ENCODE measurements at regions not wholly inside any gene's neighbourhood (a gene's known extent, or its start where the extent isn't known, plus 50 kb on each side); places are given as distances from the start of the nearest gene placed in this dataset.
"Not testable (repeated sequence)": the region's sequence is repeated elsewhere in the genome, so short reads cannot be mapped to it uniquely, and the experiment has no call there.

GRCh38 chr14:41222581-41222980 is 384.1 kb upstream of the LRFN5 start:
- Histone ChIP-seq H2AFZ (ENCODE audit: low read depth, low read length) (no peak overlapping the region), H3F3A (ENCODE audit: insufficient read depth, low read length, poor library complexity, severe bottlenecking) (no peaks in the 10 kb centered on the region), H3K36me3 (ENCODE audit: insufficient read depth, low read length) (no peaks in the 10 kb centered on the region), H3K9ac (ENCODE audit: low read length) (no peak overlapping the region), H3K4me3 (ENCODE audit: low read length) (no peak overlapping the region), H3K27me3 (ENCODE audit: insufficient read depth, low read depth, low read length) (no peaks in the 10 kb centered on the region), H4K20me1 (ENCODE audit: insufficient read depth) (no peaks in the 10 kb centered on the region), H3K9me3 (ENCODE audit: low read length) (no peaks in the 10 kb centered on the region), H3K9me2 (ENCODE audit: insufficient read depth, low read length) (no peaks in the 10 kb centered on the region), H3K4me2 (ENCODE audit: low read length) (no peak overlapping the region), H3K79me2 (replicated peaks; ENCODE audit: insufficient read depth, low read length) (no peaks in the 10 kb centered on the region), H3K27ac (ENCODE audit: low read length) (no peak overlapping the region)
- TF ChIP-seq EP300 (conservative IDR thresholded peaks at IDR 0.05; ENCODE audit: poor library complexity, severe bottlenecking), result no peak
- TF ChIP-seq EZH2 (IDR thresholded peaks at IDR 0.05; ENCODE audit: borderline replicate concordance, insufficient read depth, low read length, poor library complexity, severe bottlenecking), result no peak
- TF ChIP-seq SMC3 (conservative IDR thresholded peaks at IDR 0.05; ENCODE audit: poor library complexity), result no peak
- no peak for TF ChIP-seq CTCF (IDR thresholded peaks at IDR 0.05; ENCODE audit: poor library complexity, severe bottlenecking)
- no peak for TF ChIP-seq TAF1 (IDR thresholded peaks at IDR 0.05; ENCODE audit: low read depth)
- no peak for TF ChIP-seq MXI1 (conservative IDR thresholded peaks at IDR 0.05; ENCODE audit: poor library complexity, severe bottlenecking)
- TF ChIP-seq POLR2AphosphoS5 (IDR thresholded peaks at IDR 0.05), result no peak
- no peak for TF ChIP-seq REST (IDR thresholded peaks at IDR 0.05; ENCODE audit: borderline replicate concordance)
- TF ChIP-seq RAD21 (conservative IDR thresholded peaks at IDR 0.05), result no peak

- H3K36me3 ChIP-seq (ENCODE audit: insufficient read depth, low read length); H3K9ac ChIP-seq (ENCODE audit: low read length); H4K20me1 ChIP-seq (ENCODE audit: insufficient read depth); H3K4me3 ChIP-seq (ENCODE audit: low read length); H3K9me2 ChIP-seq (ENCODE audit: insufficient read depth, low read length); H3K27ac ChIP-seq (ENCODE audit: low read length); H3K27me3 ChIP-seq (ENCODE audit: insufficient read depth, low read depth, low read length); H3K9me3 ChIP-seq (ENCODE audit: low read length); H3K79me2 ChIP-seq (replicated peaks; ENCODE audit: insufficient read depth, low read length); H3K4me2 ChIP-seq (ENCODE audit: low read length); H2AFZ ChIP-seq (ENCODE audit: low read depth, low read length); H3F3A ChIP-seq (ENCODE audit: insufficient read depth, low read length, poor library complexity, severe bottlenecking): not testable (repeated sequence)
Observed at GRCh38 chr14:41214978-41215377, 391.7 kb upstream of the LRFN5 start.

- Histone ChIP-seq H3K36me3 (ENCODE audit: insufficient read depth, low read length) (no peaks in the 10 kb centered on the region), H3K4me3 (ENCODE audit: low read length) (no peak overlapping the region), H3K9me2 (ENCODE audit: insufficient read depth, low read length) (no peaks in the 10 kb centered on the region), H2AFZ (ENCODE audit: low read depth, low read length) (no peak overlapping the region), H3K27me3 (ENCODE audit: insufficient read depth, low read depth, low read length) (no peaks in the 10 kb centered on the region), H4K20me1 (ENCODE audit: insufficient read depth) (no peaks in the 10 kb centered on the region), H3K4me2 (ENCODE audit: low read length) (no peak overlapping the region), H3K27ac (ENCODE audit: low read length) (no peak overlapping the region), H3K9ac (ENCODE audit: low read length) (no peak overlapping the region), H3K79me2 (replicated peaks; ENCODE audit: insufficient read depth, low read length) (no peaks in the 10 kb centered on the region), H3K9me3 (ENCODE audit: low read length) (no peaks in the 10 kb centered on the region), H3F3A (ENCODE audit: insufficient read depth, low read length, poor library complexity, severe bottlenecking) (no peaks in the 10 kb centered on the region)
- TF ChIP-seq RAD21 (conservative IDR thresholded peaks at IDR 0.05) (no peak), EZH2 (IDR thresholded peaks at IDR 0.05; ENCODE audit: borderline replicate concordance, insufficient read depth, low read length, poor library complexity, severe bottlenecking) (no peak), TAF1 (IDR thresholded peaks at IDR 0.05; ENCODE audit: low read depth) (no peak), MXI1 (conservative IDR thresholded peaks at IDR 0.05; ENCODE audit: poor library complexity, severe bottlenecking) (no peak)
Observed at GRCh38 chr14:41201696-41202095, 405.0 kb upstream of the LRFN5 start.

Data from neural cell (in vitro differentiated cells).